CD14-positive monocyte (primary cell): ENCODE measurements at regions not wholly inside any gene's neighbourhood (a gene's known extent, or its start where the extent isn't known, plus 50 kb on each side); places are given as distances from the start of the nearest gene placed in this dataset.

Source experiments
- DNase-seq, 3 donors: peaks; one replicate each; pipeline ENCODE4 v3.0.0-alpha.2; 2011 to 2022
- H2AFZ ChIP-seq: 2 replicates; pipeline ENCODE4 v1.6.0; 2012; ENCODE audit warnings: mild to moderate bottlenecking, low read depth, low read length, inconsistent platforms; ENCODE audit not compliant: insufficient read depth, poor library complexity, severe bottlenecking
- H3K27ac ChIP-seq, 2 donors: 1 replicate in 1 of 2; 2 replicates in 1 of 2; pipeline ENCODE4 v1.5.1; 2012 to 2013; ENCODE audit warnings: low read length in 2 of 2, control low read depth in 1 of 2, inconsistent platforms in 1 of 2, low read depth in 1 of 2, mild to moderate bottlenecking in 1 of 2
- H3K27me3 ChIP-seq, 2 donors: one replicate each; pipeline versions ENCODE4 v1.6.0 to v1.6.1; 2011 to 2013; ENCODE audit warnings: low read length in 2 of 2; ENCODE audit not compliant: control insufficient read depth in 2 of 2, insufficient read depth in 2 of 2
- H3K36me3 ChIP-seq, 2 donors: replicated peaks in 1 of 2; 1 replicate in 1 of 2; 2 replicates in 1 of 2; pipeline versions ENCODE4 v1.5.1 to v1.6.1; 2012 to 2013; ENCODE audit warnings: low read length in 2 of 2, control low read depth in 1 of 2, inconsistent platforms in 1 of 2, mild to moderate bottlenecking in 1 of 2; ENCODE audit not compliant: insufficient read depth in 2 of 2, control insufficient read depth in 1 of 2
- H3K4me1 ChIP-seq, 2 donors: 1 replicate in 1 of 2; 2 replicates in 1 of 2; pipeline versions ENCODE4 v1.5.1 to v1.6.1; 2012 to 2013; ENCODE audit warnings: low read length in 2 of 2, control low read depth in 1 of 2, inconsistent platforms in 1 of 2, mild to moderate bottlenecking in 1 of 2, moderate library complexity in 1 of 2; ENCODE audit not compliant: insufficient read depth in 2 of 2, control insufficient read depth in 1 of 2
- H3K4me2 ChIP-seq: replicated peaks from 2 replicates; pipeline ENCODE3; 2012; ENCODE audit warnings: low read length, moderate library complexity, mild to moderate bottlenecking; ENCODE audit not compliant: poor library complexity, severe bottlenecking; ENCODE audit errors: extremely low read depth
- H3K4me3 ChIP-seq, 3 experiments: fragments of 200-600 bp in 1 of 3; sonication (generic) in 1 of 3; replicated peaks in 1 of 3; 1 replicate in 2 of 3; 2 replicates in 1 of 3; pipeline ENCODE4 v1.5.1; 2011 to 2013; ENCODE audit warnings: low read length in 3 of 3, mild to moderate bottlenecking in 3 of 3, control low read depth in 2 of 3, low read depth in 2 of 3, inconsistent platforms in 1 of 3, moderate library complexity in 1 of 3
- H3K79me2 ChIP-seq: 2 replicates; pipeline ENCODE4 v1.6.0; 2012; ENCODE audit warnings: mild to moderate bottlenecking, control low read depth, inconsistent platforms, low read length, moderate library complexity; ENCODE audit not compliant: insufficient read depth
- H3K9ac ChIP-seq: 2 replicates; pipeline ENCODE4 v1.6.0; 2017; ENCODE audit warnings: low read length, mild to moderate bottlenecking; ENCODE audit not compliant: insufficient read depth, poor library complexity, severe bottlenecking
- H3K9me3 ChIP-seq, 2 donors: replicated peaks in 1 of 2; 1 replicate in 1 of 2; 2 replicates in 1 of 2; pipeline versions ENCODE4 v1.5.1 to v1.6.1; 2012 to 2013; ENCODE audit warnings: low read length in 2 of 2, control low read depth in 1 of 2; ENCODE audit not compliant: control insufficient read depth in 1 of 2, insufficient read depth in 1 of 2
- H4K20me1 ChIP-seq: 2 replicates; pipeline ENCODE4 v1.6.0; 2012; ENCODE audit warnings: mild to moderate bottlenecking, low read length, control low read depth, moderate library complexity; ENCODE audit not compliant: insufficient read depth
- H3K27ac Mint-ChIP-seq, 7 donors: one replicate each; pipeline ENCODE4 v1.8.0; 2020; ENCODE audit warnings: mild to moderate bottlenecking in 7 of 7, mixed read lengths in 7 of 7, moderate library complexity in 6 of 7, inconsistent platforms in 2 of 7
- H3K27me3 Mint-ChIP-seq, 3 donors: one replicate each; pipeline ENCODE4 v1.8.0; 2021 to 2022; ENCODE audit warnings: low read depth in 3 of 3, mild to moderate bottlenecking in 3 of 3, mixed read lengths in 3 of 3, moderate library complexity in 3 of 3, inconsistent platforms in 1 of 3
- H3K36me3 Mint-ChIP-seq, 2 donors: one replicate each; pipeline ENCODE4 v1.8.0; 2020; ENCODE audit warnings: mixed read lengths in 2 of 2, inconsistent platforms in 1 of 2, mild to moderate bottlenecking in 1 of 2
- H3K4me1 Mint-ChIP-seq: one replicate; pipeline ENCODE4 v1.8.0; 2020; ENCODE audit warnings: mild to moderate bottlenecking, mixed read lengths
- H3K4me3 Mint-ChIP-seq, 2 donors: one replicate each; pipeline ENCODE4 v1.8.0; 2020; ENCODE audit warnings: mild to moderate bottlenecking in 2 of 2, mixed read lengths in 2 of 2, moderate library complexity in 1 of 2
- H3K9me3 Mint-ChIP-seq, 7 donors: one replicate each; pipeline ENCODE4 v1.8.0; 2020 to 2022; ENCODE audit warnings: mixed read lengths in 7 of 7, mild to moderate bottlenecking in 6 of 7, moderate library complexity in 6 of 7, inconsistent platforms in 2 of 7
- WGBS: methylation state at CpG from one replicate; pipeline ENCODE4 v1.1.5; 2013; ENCODE audit warnings: missing lambda C conversion rate; ENCODE audit not compliant: insufficient coverage; 5-methylcytosine and 5-hydroxymethylcytosine counted together
- intact Hi-C, 2 donors: fragments of 100-400 bp; cut with micrococcal nuclease; formaldehyde crosslinking; loops; one replicate each; pipeline versions ENCODE4 v1.15.0 to v1.15.1; 2023
- TF ChIP-seq, protein P1 (sequence below): fragments of 200-600 bp; IDR thresholded peaks from one replicate; pipeline ENCODE4 v1.8.0; 2022; ENCODE audit warnings: antibody characterized with exemption, mild to moderate bottlenecking

DNA sequence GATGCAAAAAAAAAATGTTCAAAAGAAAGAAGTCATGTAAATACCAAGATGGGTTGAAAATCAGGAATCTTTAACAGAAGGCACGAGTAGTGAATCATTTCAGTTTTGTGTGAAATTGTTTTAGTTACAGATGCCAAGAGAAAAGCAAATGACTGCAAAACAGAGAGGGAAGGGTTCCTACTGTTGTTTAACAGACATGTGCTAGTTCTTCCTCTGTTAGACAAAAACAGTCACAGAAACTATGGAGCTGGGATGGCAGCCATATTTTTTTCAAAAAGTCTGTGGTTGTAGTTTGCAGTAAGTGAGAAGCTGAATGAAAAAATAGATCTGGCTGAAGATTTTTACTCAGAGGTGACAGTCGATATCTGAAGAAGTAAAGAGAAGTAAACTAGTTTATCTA lies 511.9 kb downstream of the ZIC1 start:
- H3K36me3 Mint-ChIP-seq, result no peaks in the 10 kb centered on the region
- H3K27ac Mint-ChIP-seq, result no peak overlapping the region

DNA sequence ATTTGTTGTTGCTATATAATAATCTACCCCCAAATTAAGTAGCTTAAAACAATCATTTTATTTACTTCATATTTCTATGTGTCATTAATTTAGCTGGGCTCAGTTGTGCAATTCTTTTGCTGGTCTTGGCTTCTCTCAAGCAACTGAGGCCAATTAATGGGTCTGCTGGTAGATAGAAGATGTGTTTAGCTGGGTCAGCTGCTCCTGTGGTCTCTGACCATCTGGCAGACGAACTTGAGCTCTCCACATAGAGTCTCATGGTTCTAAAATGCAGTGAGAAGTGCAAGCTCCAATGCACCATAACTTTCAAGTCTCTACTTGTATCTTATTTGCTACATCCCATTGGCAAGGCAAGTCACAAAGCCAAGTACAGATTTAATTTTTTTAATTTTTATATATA lies 515.6 kb downstream of the ZIC1 start:
- no peak overlapping the region for H3K4me3 Mint-ChIP-seq
- TF ChIP-seq, protein P1, sequence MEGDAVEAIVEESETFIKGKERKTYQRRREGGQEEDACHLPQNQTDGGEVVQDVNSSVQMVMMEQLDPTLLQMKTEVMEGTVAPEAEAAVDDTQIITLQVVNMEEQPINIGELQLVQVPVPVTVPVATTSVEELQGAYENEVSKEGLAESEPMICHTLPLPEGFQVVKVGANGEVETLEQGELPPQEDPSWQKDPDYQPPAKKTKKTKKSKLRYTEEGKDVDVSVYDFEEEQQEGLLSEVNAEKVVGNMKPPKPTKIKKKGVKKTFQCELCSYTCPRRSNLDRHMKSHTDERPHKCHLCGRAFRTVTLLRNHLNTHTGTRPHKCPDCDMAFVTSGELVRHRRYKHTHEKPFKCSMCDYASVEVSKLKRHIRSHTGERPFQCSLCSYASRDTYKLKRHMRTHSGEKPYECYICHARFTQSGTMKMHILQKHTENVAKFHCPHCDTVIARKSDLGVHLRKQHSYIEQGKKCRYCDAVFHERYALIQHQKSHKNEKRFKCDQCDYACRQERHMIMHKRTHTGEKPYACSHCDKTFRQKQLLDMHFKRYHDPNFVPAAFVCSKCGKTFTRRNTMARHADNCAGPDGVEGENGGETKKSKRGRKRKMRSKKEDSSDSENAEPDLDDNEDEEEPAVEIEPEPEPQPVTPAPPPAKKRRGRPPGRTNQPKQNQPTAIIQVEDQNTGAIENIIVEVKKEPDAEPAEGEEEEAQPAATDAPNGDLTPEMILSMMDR, result no peak
- H3K27me3 ChIP-seq, result no peaks in the 10 kb centered on the region
- no peak overlapping the region for H3K4me2 ChIP-seq
- no peaks in the 10 kb centered on the region for H3K36me3 Mint-ChIP-seq
- no peak for DNase-seq
- no peaks in the 10 kb centered on the region for H3K4me1 Mint-ChIP-seq
- H3K27ac ChIP-seq, result no peak overlapping the region
- WGBS, result no CpG with 5 or more reads among the region's 1 CpG
- peaks cover 0 to 3% (median 0%) of the 10 kb centered on the region in 7 donors for H3K9me3 Mint-ChIP-seq
- no peaks in the 10 kb centered on the region for H3K36me3 ChIP-seq
- H3K9me3 ChIP-seq, result no peaks in the 10 kb centered on the region
- no peak overlapping the region for H2AFZ ChIP-seq
- no peak overlapping the region for H3K9ac ChIP-seq
- H4K20me1 ChIP-seq, result no peaks in the 10 kb centered on the region
- no peak overlapping the region for H3K27ac Mint-ChIP-seq
- H3K79me2 ChIP-seq, result no peaks in the 10 kb centered on the region
- H3K4me3 ChIP-seq, result no peak overlapping the region
- no peaks in the 10 kb centered on the region for H3K4me1 ChIP-seq
- no peaks in the 10 kb centered on the region for H3K27me3 Mint-ChIP-seq
- intact Hi-C loops, result no loop called here

More for the DNA sequence above, 511.9 kb downstream of the ZIC1 start:
- TF ChIP-seq, protein P1, result no peak
- Histone ChIP-seq H3K36me3 (no peaks in the 10 kb centered on the region), H3K27ac (no peak overlapping the region), H3K9me3 (no peaks in the 10 kb centered on the region), H3K4me3 (no peak overlapping the region), H3K9ac (no peak overlapping the region), H3K4me2 (no peak overlapping the region), H3K27me3 (no peaks in the 10 kb centered on the region), H2AFZ (no peak overlapping the region), H3K79me2 (no peaks in the 10 kb centered on the region), H3K4me1 (no peaks in the 10 kb centered on the region), H4K20me1 (no peaks in the 10 kb centered on the region)
- intact Hi-C loops, result no loop called here
- H3K9me3 Mint-ChIP-seq, result peaks cover 0 to 3% (median 0%) of the 10 kb centered on the region in 7 donors
- no peak for DNase-seq
- no peaks in the 10 kb centered on the region for H3K4me1 Mint-ChIP-seq
- H3K27me3 Mint-ChIP-seq, result no peaks in the 10 kb centered on the region
- 80% methylated on average over 1 of the region's 2 CpGs for WGBS
- no peak overlapping the region for H3K4me3 Mint-ChIP-seq
